ENCODE measurements at regions not wholly inside any gene's neighbourhood (a gene's known extent, or its start where the extent isn't known, plus 50 kb on each side); places are given as distances from the start of the nearest gene placed in this dataset.

DNA sequence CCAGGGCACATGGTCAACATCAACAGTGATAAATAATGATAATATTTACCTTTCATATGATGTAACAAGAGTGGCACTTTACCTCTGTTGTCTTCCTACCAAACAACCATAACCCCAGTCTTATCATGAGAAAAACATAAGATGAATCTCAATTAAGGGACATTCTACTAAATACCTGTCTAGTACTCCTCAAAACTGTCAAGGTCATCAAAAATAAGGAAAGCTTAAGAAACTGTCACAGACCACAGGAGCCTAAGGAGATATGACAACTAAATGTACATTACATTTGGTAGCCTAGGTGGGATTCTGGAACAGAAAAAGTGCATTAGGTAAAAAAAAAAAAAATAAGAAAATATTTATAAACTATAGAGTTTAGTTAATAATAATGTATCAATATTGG, 118.1 kb downstream of the CCDC34 start:
- no peak for DNase-seq (ENCODE audit: extremely low read depth, low read depth)
- TF ChIP-seq, protein P1, sequence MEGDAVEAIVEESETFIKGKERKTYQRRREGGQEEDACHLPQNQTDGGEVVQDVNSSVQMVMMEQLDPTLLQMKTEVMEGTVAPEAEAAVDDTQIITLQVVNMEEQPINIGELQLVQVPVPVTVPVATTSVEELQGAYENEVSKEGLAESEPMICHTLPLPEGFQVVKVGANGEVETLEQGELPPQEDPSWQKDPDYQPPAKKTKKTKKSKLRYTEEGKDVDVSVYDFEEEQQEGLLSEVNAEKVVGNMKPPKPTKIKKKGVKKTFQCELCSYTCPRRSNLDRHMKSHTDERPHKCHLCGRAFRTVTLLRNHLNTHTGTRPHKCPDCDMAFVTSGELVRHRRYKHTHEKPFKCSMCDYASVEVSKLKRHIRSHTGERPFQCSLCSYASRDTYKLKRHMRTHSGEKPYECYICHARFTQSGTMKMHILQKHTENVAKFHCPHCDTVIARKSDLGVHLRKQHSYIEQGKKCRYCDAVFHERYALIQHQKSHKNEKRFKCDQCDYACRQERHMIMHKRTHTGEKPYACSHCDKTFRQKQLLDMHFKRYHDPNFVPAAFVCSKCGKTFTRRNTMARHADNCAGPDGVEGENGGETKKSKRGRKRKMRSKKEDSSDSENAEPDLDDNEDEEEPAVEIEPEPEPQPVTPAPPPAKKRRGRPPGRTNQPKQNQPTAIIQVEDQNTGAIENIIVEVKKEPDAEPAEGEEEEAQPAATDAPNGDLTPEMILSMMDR (IDR thresholded peaks at IDR 0.05; ENCODE audit: low read depth, low read length), result no peak

DNA sequence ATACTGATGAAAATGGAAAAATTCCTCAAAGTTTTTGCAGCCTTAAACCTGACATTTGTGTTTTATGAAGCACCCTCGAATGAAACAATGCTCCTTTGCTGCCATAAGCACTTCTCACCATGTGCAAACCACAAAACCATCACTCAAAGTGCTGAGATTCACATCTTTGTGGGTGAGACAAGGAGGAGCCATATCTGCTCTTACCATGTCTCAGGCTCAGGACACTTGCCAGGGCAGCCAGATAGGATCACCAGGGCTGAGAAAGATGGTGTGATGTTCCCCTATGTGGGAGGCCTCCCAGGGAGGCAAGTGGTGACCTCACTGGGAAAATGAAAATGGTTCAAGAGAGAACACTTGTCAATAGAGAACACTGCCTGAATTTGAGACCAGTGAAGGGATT, 120.4 kb downstream of the CCDC34 start:
- DNase-seq (ENCODE audit: extremely low read depth, low read depth), result no peak
- TF ChIP-seq, protein P1 (IDR thresholded peaks at IDR 0.05; ENCODE audit: low read depth, low read length), result no peak

DNA sequence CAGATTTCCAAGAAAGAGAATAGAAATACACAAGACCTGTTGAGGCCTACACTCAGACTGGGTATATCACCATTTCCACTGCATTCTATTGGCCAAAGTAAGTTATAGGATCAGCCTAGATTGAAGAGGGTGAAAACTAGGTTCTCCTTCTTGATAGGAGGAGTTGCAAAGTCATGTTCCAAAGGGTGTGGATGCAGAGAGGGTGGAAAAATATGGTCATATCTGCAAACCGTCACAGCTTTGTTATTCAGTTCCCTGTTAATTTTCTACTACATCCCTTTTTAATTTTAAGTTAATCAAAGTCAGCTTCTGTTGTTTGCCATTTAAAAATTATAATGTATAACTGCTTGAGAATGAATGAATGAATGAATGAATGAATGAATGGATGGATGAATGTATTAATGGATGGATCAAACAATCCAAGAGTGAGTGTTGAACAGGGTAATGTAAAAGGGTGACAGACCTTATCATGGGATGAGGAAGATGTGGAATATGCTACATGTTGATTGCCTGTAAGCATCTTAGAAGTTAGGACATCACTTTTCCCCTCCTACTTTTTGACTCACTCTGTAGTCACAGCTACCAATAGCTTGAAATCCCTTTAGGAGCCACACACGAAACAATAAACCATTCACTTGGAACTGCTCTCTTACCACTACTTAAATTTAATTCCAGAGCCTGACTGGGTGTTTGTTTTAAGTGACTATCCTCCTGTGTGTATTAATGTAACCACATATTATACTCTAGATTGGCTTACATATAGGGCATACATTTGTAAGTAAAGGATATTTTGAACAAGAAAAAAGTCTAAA, 121.5 kb downstream of the CCDC34 start:
- TF ChIP-seq, protein P1 (IDR thresholded peaks at IDR 0.05; ENCODE audit: low read depth, low read length), result no peak
- no peak for DNase-seq (ENCODE audit: extremely low read depth, low read depth)

DNA sequence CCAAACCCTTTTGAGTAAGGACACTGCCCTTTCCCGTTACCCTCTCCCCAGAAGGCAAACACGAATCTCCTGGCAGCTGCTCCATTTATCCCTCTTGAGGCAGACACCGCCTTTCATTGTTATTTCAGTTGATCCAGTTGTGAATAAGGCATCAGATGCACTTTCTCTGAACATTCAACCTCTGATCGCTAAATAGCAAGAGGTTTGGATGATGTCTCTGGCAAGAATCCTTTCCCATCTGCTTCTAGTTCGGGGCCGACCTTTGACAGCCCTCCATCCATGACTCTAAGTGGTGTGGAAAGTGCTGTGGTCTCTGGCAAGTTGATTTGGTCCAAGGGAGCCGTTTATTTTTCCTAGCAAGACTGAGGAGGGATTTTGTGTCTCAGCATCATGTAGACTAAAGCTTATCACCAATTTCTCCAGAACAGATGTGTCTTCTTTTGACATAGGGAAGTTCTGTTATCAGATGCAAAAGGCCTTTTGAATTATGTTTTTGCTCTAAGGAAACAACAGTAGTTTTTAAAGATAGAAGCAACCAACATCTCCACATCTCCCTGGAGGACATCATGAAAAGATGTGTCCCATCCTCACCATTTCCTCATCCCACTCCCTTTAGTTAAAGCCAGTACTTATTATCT, 123.6 kb downstream of the CCDC34 start:
- DNase-seq (ENCODE audit: extremely low read depth, low read depth), result peak; percentile 88
- TF ChIP-seq, protein P1 (IDR thresholded peaks at IDR 0.05; ENCODE audit: low read depth, low read length), result no peak

DNA sequence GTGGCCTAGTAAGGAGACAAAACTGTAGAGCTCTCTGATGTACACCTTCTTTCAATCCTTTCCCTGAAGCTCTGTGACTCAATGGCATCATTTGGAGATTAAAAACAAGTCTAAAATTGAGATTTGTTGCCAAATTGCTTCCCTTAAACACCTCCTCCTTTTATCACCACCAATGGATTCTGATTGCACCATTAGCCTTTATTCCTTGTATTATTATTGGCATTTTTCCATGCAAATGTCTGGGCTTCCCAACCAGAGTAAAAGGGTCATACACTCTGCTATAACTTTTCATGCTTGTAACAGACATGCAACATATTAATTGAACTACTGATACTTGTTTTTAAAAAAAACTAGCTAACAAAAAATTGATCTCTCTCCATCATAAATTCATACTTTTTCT, 124.2 kb downstream of the CCDC34 start:
- no peak for DNase-seq (ENCODE audit: extremely low read depth, low read depth)
- TF ChIP-seq, protein P1 (IDR thresholded peaks at IDR 0.05; ENCODE audit: low read depth, low read length), result no peak

DNA sequence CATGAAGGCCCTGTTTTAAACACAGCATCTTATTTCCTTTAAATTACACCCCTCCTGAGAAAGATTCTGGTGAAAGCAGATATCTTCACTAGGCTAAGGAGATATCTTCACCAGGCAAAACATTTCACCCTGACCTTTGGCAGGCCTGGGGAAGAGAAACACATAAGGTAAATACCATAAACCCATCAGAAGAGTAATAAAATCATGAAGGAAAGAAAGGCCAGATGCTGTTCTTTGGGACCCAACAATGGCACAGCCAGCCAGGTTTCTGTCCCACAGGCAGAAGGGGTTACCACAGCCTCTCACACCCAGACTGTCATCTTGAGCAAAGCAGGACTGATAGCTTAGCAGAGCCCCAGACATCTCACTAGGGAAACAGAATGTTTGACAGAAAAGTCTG, 125.4 kb downstream of the CCDC34 start:
- no peak for DNase-seq (ENCODE audit: extremely low read depth, low read depth)
- TF ChIP-seq, protein P1 (IDR thresholded peaks at IDR 0.05; ENCODE audit: low read depth, low read length), result no peak

DNA sequence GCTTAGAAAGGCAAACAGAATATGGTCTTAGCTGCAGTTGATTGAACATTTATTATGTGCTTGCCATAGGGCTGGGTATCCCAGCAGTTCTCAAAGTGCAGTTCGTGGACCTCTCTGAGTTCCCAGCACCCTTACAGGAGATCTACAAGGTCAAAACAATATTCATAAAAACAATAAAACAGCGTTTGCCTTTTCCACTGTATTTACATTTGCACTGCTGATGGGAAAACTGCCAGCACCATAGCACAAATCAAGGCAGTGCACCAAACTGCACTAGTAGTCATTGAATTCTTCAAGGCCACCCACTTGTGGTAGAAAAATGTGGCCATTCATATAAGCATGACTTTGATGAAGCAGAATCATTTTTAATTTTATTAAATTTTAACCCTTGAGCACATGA, 128.1 kb downstream of the CCDC34 start:
- TF ChIP-seq, protein P1 (IDR thresholded peaks at IDR 0.05; ENCODE audit: low read depth, low read length), result no peak
- DNase-seq (ENCODE audit: extremely low read depth, low read depth), result no peak
